H1 (cell line): ENCODE measurements at regions not wholly inside any gene's neighbourhood (a gene's known extent, or its start where the extent isn't known, plus 50 kb on each side); places are given as distances from the start of the nearest gene placed in this dataset.

Experiments used
- CTCF ChIA-PET: fragments of 300-600 bp; sonication (Branson Sonifier 250); formaldehyde crosslinking; loops from one replicate; lab custom pipeline; 2021; ENCODE audit not compliant: partially characterized antibody; lab: Charles Lee
- POLR2A ChIA-PET: fragments of 300-600 bp; sonication (Branson Sonifier 250); formaldehyde crosslinking; loops from one replicate; lab custom pipeline; 2021; ENCODE audit warnings: inconsistent platforms; ENCODE audit not compliant: partially characterized antibody; lab: Charles Lee
- DNase-seq, 2 experiments: peaks; one replicate each; pipeline versions ENCODE4 v3.0.0 to v3.0.0-alpha.2; 2010 to 2022; ENCODE audit warnings: low spot score in 2 of 2, low read depth in 1 of 2, mixed read lengths in 1 of 2
- FAIRE-seq: peaks from 2 replicates; lab custom pipeline; 2011; peaks lifted over from hg19 to GRCh38; lab: Jason Lieb, UNC
- H2AFZ ChIP-seq: 2 replicates; pipeline ENCODE4 v1.8.1; 2012; ENCODE audit warnings: low read length, inconsistent platforms
- H2AK5ac ChIP-seq: 2 replicates; pipeline ENCODE4 v1.6.1; 2013; ENCODE audit warnings: low read depth, low read length
- H2BK120ac ChIP-seq: replicated peaks from 2 replicates; pipeline ENCODE3; 2013; ENCODE audit warnings: low read depth, low read length, inconsistent platforms
- H2BK12ac ChIP-seq: 2 replicates; pipeline ENCODE4 v1.6.1; 2013; ENCODE audit warnings: low read depth, low read length
- H2BK15ac ChIP-seq: 2 replicates; pipeline ENCODE4 v1.6.1; 2013; ENCODE audit warnings: low read length
- H2BK20ac ChIP-seq: 2 replicates; pipeline ENCODE4 v1.6.1; 2013; ENCODE audit warnings: low read length
- H2BK5ac ChIP-seq: 2 replicates; pipeline ENCODE4 v1.6.1; 2013; ENCODE audit warnings: low read depth, low read length
- H3K14ac ChIP-seq: 2 replicates; pipeline ENCODE4 v1.6.1; 2013; ENCODE audit warnings: inconsistent platforms; ENCODE audit not compliant: insufficient read length
- H3K18ac ChIP-seq: 2 replicates; pipeline ENCODE4 v1.6.1; 2013; ENCODE audit warnings: low read length; ENCODE audit errors: extremely low read depth
- H3K23ac ChIP-seq: 2 replicates; pipeline ENCODE4 v1.6.1; 2013; ENCODE audit warnings: inconsistent platforms; ENCODE audit not compliant: insufficient read length
- H3K23me2 ChIP-seq: 2 replicates; pipeline ENCODE4 v1.6.1; 2013; ENCODE audit warnings: low read depth, low read length
- H3K27ac ChIP-seq: 2 replicates; pipeline ENCODE4 v1.6.1; 2011; ENCODE audit warnings: low read depth, low read length, inconsistent platforms
- H3K27me3 ChIP-seq, 4 experiments: replicated peaks in 1 of 4; 1 replicate in 1 of 4; 2 replicates in 3 of 4; pipeline versions ENCODE4 v1.6.1 to v1.8.1; 2011 to 2013; ENCODE audit warnings: low read length in 3 of 4, mild to moderate bottlenecking in 3 of 4, inconsistent platforms in 2 of 4, mixed read lengths in 2 of 4, moderate library complexity in 1 of 4; ENCODE audit not compliant: control insufficient read depth in 3 of 4, insufficient read depth in 3 of 4; ENCODE audit errors: extremely low read depth in 1 of 4
- H3K36me3 ChIP-seq, 4 experiments: 2 replicates each; pipeline versions ENCODE4 v1.6.1 to v1.8.1; 2011 to 2013; ENCODE audit warnings: mild to moderate bottlenecking in 4 of 4, low read length in 3 of 4, moderate library complexity in 2 of 4, control low read depth in 1 of 4, inconsistent platforms in 1 of 4; ENCODE audit not compliant: insufficient read depth in 4 of 4, control insufficient read depth in 2 of 4
- H3K4ac ChIP-seq: replicated peaks from 2 replicates; pipeline ENCODE3; 2013; ENCODE audit warnings: low read length, low read depth, mixed read lengths, inconsistent platforms; ENCODE audit not compliant: insufficient read length
- H3K4me1 ChIP-seq, 4 experiments: replicated peaks in 1 of 4; 1 replicate in 1 of 4; 2 replicates in 3 of 4; pipeline versions ENCODE4 v1.6.1 to v1.8.1; 2011 to 2013; ENCODE audit warnings: low read length in 3 of 4, inconsistent platforms in 2 of 4, mixed read lengths in 1 of 4; ENCODE audit not compliant: insufficient read depth in 4 of 4, control insufficient read depth in 3 of 4
- H3K4me2 ChIP-seq, 2 experiments: 2 replicates each; pipeline versions ENCODE4 v1.6.1 to v1.8.1; 2011 to 2013; ENCODE audit warnings: low read depth in 2 of 2, low read length in 2 of 2, control low read depth in 1 of 2, inconsistent platforms in 1 of 2, mild to moderate bottlenecking in 1 of 2; ENCODE audit not compliant: insufficient read depth in 1 of 2
- H3K4me3 ChIP-seq, 4 experiments: fragments of 200-600, 300-600 bp in 1 of 4; sonication (generic), shearing (Covaris generic), sonication (Bioruptor Twin) in 1 of 4; 2 replicates each; pipeline versions ENCODE4 v1.5.1 to v1.8.1; 2011 to 2016; ENCODE audit warnings: low read length in 4 of 4, low read depth in 3 of 4, control low read depth in 2 of 4, inconsistent platforms in 2 of 4, mild to moderate bottlenecking in 2 of 4, mixed read lengths in 1 of 4, moderate library complexity in 1 of 4; ENCODE audit not compliant: insufficient read depth in 2 of 4; ENCODE audit errors: extremely low read depth in 1 of 4
- H3K56ac ChIP-seq: replicated peaks from 2 replicates; pipeline ENCODE3; 2013; ENCODE audit warnings: low read depth, mild to moderate bottlenecking, mixed read lengths, low read length, inconsistent platforms; ENCODE audit not compliant: insufficient read length
- H3K79me1 ChIP-seq: 2 replicates; pipeline ENCODE4 v1.6.1; 2013; ENCODE audit warnings: low read depth, low read length, control low read depth
- H3K79me2 ChIP-seq, 2 experiments: 2 replicates each; pipeline versions ENCODE4 v1.6.1 to v1.8.1; 2012 to 2013; ENCODE audit warnings: low read length in 2 of 2, mild to moderate bottlenecking in 2 of 2, inconsistent platforms in 1 of 2; ENCODE audit not compliant: insufficient read depth in 2 of 2, control insufficient read depth in 1 of 2
- H3K9ac ChIP-seq, 4 experiments: replicated peaks in 1 of 4; 1 replicate in 1 of 4; 2 replicates in 3 of 4; pipeline versions ENCODE4 v1.6.1 to v1.8.1; 2011 to 2013; ENCODE audit warnings: low read depth in 3 of 4, low read length in 3 of 4, control low read depth in 2 of 4, mild to moderate bottlenecking in 2 of 4, moderate library complexity in 2 of 4, inconsistent platforms in 1 of 4; ENCODE audit errors: extremely low read depth in 1 of 4
- H3K9me3 ChIP-seq, 2 experiments: 2 replicates each; pipeline versions ENCODE4 v1.6.1 to v1.8.1; 2012 to 2013; ENCODE audit warnings: mild to moderate bottlenecking in 2 of 2, moderate library complexity in 2 of 2, control low read depth in 1 of 2, inconsistent platforms in 1 of 2, low read depth in 1 of 2, low read length in 1 of 2, mixed read lengths in 1 of 2; ENCODE audit not compliant: insufficient read depth in 2 of 2
- H4K20me1 ChIP-seq, 2 experiments: replicated peaks in 1 of 2; 2 replicates each; pipeline versions ENCODE3 to v1.8.1; 2011 to 2013; ENCODE audit warnings: inconsistent platforms in 2 of 2, low read length in 2 of 2, mild to moderate bottlenecking in 1 of 2; ENCODE audit not compliant: insufficient read depth in 2 of 2, control insufficient read depth in 1 of 2
- H4K5ac ChIP-seq: 2 replicates; pipeline ENCODE4 v1.6.1; 2013; ENCODE audit warnings: low read length, low read depth, mixed read lengths, inconsistent platforms; ENCODE audit not compliant: insufficient read length
- H4K8ac ChIP-seq: 2 replicates; pipeline ENCODE4 v1.8.0; 2013; ENCODE audit warnings: mild to moderate bottlenecking, moderate library complexity, low read length, inconsistent platforms; ENCODE audit not compliant: insufficient read depth; ENCODE audit errors: extremely low read depth
- H4K91ac ChIP-seq: replicated peaks from 2 replicates; pipeline ENCODE3; 2013; ENCODE audit warnings: low read length, mixed read lengths, inconsistent platforms; ENCODE audit not compliant: insufficient read length
- EP300 ChIP-seq, 2 experiments: IDR thresholded peaks; 1 replicate in 1 of 2; 2 replicates in 1 of 2; pipeline ENCODE4 v1.6.1; 2011 to 2012; ENCODE audit warnings: low read depth in 2 of 2, low read length in 2 of 2, mild to moderate bottlenecking in 2 of 2, borderline replicate concordance in 1 of 2, inconsistent platforms in 1 of 2, moderate library complexity in 1 of 2
- EZH2 ChIP-seq: fragments of 200-600 bp; sonication (generic); IDR thresholded peaks from 2 replicates; pipeline ENCODE4 v1.7.1; 2012; ENCODE audit warnings: low read depth, mild to moderate bottlenecking, moderate library complexity, low read length, inconsistent platforms; ENCODE audit not compliant: severe bottlenecking
- JUN ChIP-seq: IDR thresholded peaks from 2 replicates; pipeline ENCODE4 v1.6.1; 2011; ENCODE audit warnings: low read depth, mild to moderate bottlenecking, improper control_type of control experiment, low read length
- NRF1 ChIP-seq: IDR thresholded peaks from 2 replicates; pipeline ENCODE4 v1.6.1; 2011; ENCODE audit warnings: mild to moderate bottlenecking, low read depth, low read length, improper control_type of control experiment
- RNF2 ChIP-seq: fragments of 200-900, 300-1000 bp; sonication (generic); IDR thresholded peaks from 2 replicates; pipeline ENCODE4 v1.7.1; 2016; ENCODE audit warnings: borderline replicate concordance, low read depth, mild to moderate bottlenecking, antibody characterized with exemption, low read length; ENCODE audit not compliant: poor library complexity, severe bottlenecking; ENCODE audit errors: missing control alignments
- SP1 ChIP-seq: IDR thresholded peaks from 2 replicates; pipeline ENCODE4 v1.6.1; 2011; ENCODE audit warnings: low read depth, low read length
- SP4 ChIP-seq: IDR thresholded peaks from 2 replicates; pipeline ENCODE4 v1.6.1; 2012; ENCODE audit warnings: low read length, inconsistent platforms
- TAF1 ChIP-seq: IDR thresholded peaks from 2 replicates; pipeline ENCODE4 v1.6.1; 2011; ENCODE audit warnings: mild to moderate bottlenecking, low read depth, low read length
- WGBS, 2 experiments: shearing (Covaris generic) in 1 of 2; methylation state at CpG; one replicate each; pipeline versions ENCODE4 v1.1.6 to v1.1.7; 2013 to 2015; ENCODE audit warnings: low lambda C conversion rate in 2 of 2, mixed read lengths in 2 of 2, inconsistent platforms in 1 of 2, low coverage in 1 of 2, missing lambda C conversion rate in 1 of 2; ENCODE audit not compliant: insufficient replicate concordance in 2 of 2, insufficient coverage in 1 of 2, insufficient read length in 1 of 2; ENCODE audit errors: extremely low coverage in 1 of 2, missing lambda C conversion rate in 1 of 2; 5-methylcytosine and 5-hydroxymethylcytosine counted together
- TF ChIP-seq, protein P1 (sequence below): IDR thresholded peaks from 2 replicates; pipeline ENCODE4 v1.6.1; 2012; ENCODE audit warnings: inconsistent platforms
- TF ChIP-seq, protein P2 (sequence below): IDR thresholded peaks from 2 replicates; pipeline ENCODE4 v1.6.1; 2012; ENCODE audit warnings: inconsistent platforms
- TF ChIP-seq, protein P3 (sequence below), 3 experiments: IDR thresholded peaks; 1 replicate in 2 of 3; 2 replicates in 1 of 3; pipeline versions ENCODE4 v1.5.1 to v1.6.1; 2011; ENCODE audit warnings: low read length in 3 of 3, mild to moderate bottlenecking in 3 of 3, inconsistent platforms in 2 of 3, low read depth in 1 of 3, moderate library complexity in 1 of 3; ENCODE audit not compliant: insufficient read depth in 1 of 3; ENCODE audit errors: control extremely low read depth in 1 of 3

DNA sequence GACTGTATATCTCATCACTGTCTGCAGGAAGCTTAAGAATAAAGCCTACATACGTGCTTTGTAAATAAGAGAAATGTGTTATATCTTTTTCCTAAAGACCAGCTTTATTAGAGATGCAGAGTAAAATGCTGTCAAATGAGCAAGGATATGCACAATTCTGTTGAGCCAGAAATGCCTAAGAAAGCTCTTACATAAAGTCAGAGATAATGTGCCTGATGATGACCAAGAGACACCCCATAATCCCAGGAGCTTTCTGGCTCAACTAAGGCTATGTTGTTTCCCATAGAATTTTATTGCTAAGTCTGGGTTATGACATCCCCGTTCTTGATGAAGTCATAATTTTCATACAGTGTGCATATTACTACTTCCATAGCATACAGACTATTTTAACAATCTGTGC is 209.9 kb downstream of the GALC start:
- Histone ChIP-seq H3K27me3 (no peaks in the 10 kb centered on the region), H3K79me1 (no peaks in the 10 kb centered on the region), H3K9me3 (peaks cover 11 to 15% of the 10 kb centered on the region in 2 experiments; a peak in 3 of 4 replicates), H2AK5ac (no peak overlapping the region), H2BK120ac (no peak overlapping the region), H3K4me1 (no peaks in the 10 kb centered on the region), H2BK12ac (no peak overlapping the region), H2BK5ac (no peak overlapping the region), H3K4me3 (no peak overlapping the region), H2BK15ac (no peak overlapping the region), H3K4ac (no peak overlapping the region), H3K23me2 (no peaks in the 10 kb centered on the region), H4K91ac (no peak overlapping the region), H3K79me2 (no peaks in the 10 kb centered on the region), H3K9ac (no peak overlapping the region), H3K14ac (no peak overlapping the region), H3K4me2 (no peak overlapping the region), H3K23ac (no peak overlapping the region), H3K36me3 (no peaks in the 10 kb centered on the region), H4K20me1 (no peaks in the 10 kb centered on the region), H3K27ac (no peak overlapping the region), H4K5ac (no peak overlapping the region), H3K56ac (no peak overlapping the region), H4K8ac (no peak overlapping the region), H2BK20ac (no peak overlapping the region), H2AFZ (no peak overlapping the region), H3K18ac (no peak overlapping the region)
- FAIRE-seq (no peak), DNase-seq (no peak)
- 96% methylated on average over 2 of the region's 2 CpGs; no CpG with 5 or more reads in 1 of the 2 experiments for WGBS, 2 experiments
- POLR2A ChIA-PET: no interaction called here
- CTCF ChIA-PET: interaction anchor here (0.9 to 6.9 kb wide), 5 partner anchors 12 to 112 kb away, joined by 3 to 41 read pairs (median 3); no protein-coding TSS in a partner anchor
- no peak for TF ChIP-seq JUN
- TF ChIP-seq, protein P1, sequence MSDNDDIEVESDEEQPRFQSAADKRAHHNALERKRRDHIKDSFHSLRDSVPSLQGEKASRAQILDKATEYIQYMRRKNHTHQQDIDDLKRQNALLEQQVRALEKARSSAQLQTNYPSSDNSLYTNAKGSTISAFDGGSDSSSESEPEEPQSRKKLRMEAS: no peak
- no peak for TF ChIP-seq RNF2
- TF ChIP-seq, protein P2, sequence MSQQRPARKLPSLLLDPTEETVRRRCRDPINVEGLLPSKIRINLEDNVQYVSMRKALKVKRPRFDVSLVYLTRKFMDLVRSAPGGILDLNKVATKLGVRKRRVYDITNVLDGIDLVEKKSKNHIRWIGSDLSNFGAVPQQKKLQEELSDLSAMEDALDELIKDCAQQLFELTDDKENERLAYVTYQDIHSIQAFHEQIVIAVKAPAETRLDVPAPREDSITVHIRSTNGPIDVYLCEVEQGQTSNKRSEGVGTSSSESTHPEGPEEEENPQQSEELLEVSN: no peak
- no peak for TF ChIP-seq TAF1
- no peak for TF ChIP-seq SP4
- TF ChIP-seq, protein P3, sequence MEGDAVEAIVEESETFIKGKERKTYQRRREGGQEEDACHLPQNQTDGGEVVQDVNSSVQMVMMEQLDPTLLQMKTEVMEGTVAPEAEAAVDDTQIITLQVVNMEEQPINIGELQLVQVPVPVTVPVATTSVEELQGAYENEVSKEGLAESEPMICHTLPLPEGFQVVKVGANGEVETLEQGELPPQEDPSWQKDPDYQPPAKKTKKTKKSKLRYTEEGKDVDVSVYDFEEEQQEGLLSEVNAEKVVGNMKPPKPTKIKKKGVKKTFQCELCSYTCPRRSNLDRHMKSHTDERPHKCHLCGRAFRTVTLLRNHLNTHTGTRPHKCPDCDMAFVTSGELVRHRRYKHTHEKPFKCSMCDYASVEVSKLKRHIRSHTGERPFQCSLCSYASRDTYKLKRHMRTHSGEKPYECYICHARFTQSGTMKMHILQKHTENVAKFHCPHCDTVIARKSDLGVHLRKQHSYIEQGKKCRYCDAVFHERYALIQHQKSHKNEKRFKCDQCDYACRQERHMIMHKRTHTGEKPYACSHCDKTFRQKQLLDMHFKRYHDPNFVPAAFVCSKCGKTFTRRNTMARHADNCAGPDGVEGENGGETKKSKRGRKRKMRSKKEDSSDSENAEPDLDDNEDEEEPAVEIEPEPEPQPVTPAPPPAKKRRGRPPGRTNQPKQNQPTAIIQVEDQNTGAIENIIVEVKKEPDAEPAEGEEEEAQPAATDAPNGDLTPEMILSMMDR (IDR thresholded peaks at IDR 0.05; ENCODE audit: control extremely low read depth in 1 of 3, insufficient read depth in 1 of 3, low read depth in 1 of 3, low read length in 3 of 3): no peak
- TF ChIP-seq NRF1: no peak
- no peak for TF ChIP-seq SP1
- TF ChIP-seq EZH2: no peak
- TF ChIP-seq EP300 (IDR thresholded peaks at IDR 0.05; ENCODE audit: borderline replicate concordance in 1 of 2, low read depth in 2 of 2, low read length in 2 of 2): no peak
